GM12874 (cell line): ENCODE measurements at regions not wholly inside any gene's neighbourhood (a gene's known extent, or its start where the extent isn't known, plus 50 kb on each side); places are given as distances from the start of the nearest gene placed in this dataset.

Experiments used
- CTCF ChIP-seq: IDR thresholded peaks from 2 replicates; pipeline ENCODE4 v1.5.1; 2011; ENCODE audit warnings: low read depth, mild to moderate bottlenecking, control low read depth, low read length, moderate library complexity; ENCODE audit not compliant: insufficient read depth

- no peak for TF ChIP-seq CTCF
Measured at GRCh38 chr3:22175947-22176346, 424.9 kb upstream of the ZNF385D start.

- no peak for TF ChIP-seq CTCF
Measured at GRCh38 chr3:22176911-22177310, 425.9 kb upstream of the ZNF385D start.

GRCh38 chr3:22189616-22190015 lies 438.6 kb upstream of the ZNF385D start:
- no peak for TF ChIP-seq CTCF

- TF ChIP-seq CTCF, result no peak
Measured at GRCh38 chr3:22199095-22199494, 448.1 kb upstream of the ZNF385D start.

- no peak for TF ChIP-seq CTCF
Measured at GRCh38 chr3:22208844-22209243, 457.8 kb upstream of the ZNF385D start.

GRCh38 chr3:22209578-22209977 lies 458.6 kb upstream of the ZNF385D start:
- TF ChIP-seq CTCF, result no peak

GRCh38 chr3:22210693-22211092 lies 459.7 kb upstream of the ZNF385D start:
- TF ChIP-seq CTCF, result no peak

- TF ChIP-seq CTCF, result no peak
Measured at GRCh38 chr3:22216601-22217000, 465.6 kb upstream of the ZNF385D start.
